ENCODE measurements at regions not wholly inside any gene's neighbourhood (a gene's known extent, or its start where the extent isn't known, plus 50 kb on each side); places are given as distances from the start of the nearest gene placed in this dataset.

GRCh38 chr4:132003593-132003992 is 1145.5 kb upstream of the PCDH10 start:
- no peak for DNase-seq (ENCODE audit: low read depth)
- H3K4me3 ChIP-seq (ENCODE audit: low read depth, low read length): no peak overlapping the region
- TF ChIP-seq CTCF (IDR thresholded peaks at IDR 0.05; ENCODE audit: insufficient read depth, low read depth, low read length, missing control alignments): no peak

DNA sequence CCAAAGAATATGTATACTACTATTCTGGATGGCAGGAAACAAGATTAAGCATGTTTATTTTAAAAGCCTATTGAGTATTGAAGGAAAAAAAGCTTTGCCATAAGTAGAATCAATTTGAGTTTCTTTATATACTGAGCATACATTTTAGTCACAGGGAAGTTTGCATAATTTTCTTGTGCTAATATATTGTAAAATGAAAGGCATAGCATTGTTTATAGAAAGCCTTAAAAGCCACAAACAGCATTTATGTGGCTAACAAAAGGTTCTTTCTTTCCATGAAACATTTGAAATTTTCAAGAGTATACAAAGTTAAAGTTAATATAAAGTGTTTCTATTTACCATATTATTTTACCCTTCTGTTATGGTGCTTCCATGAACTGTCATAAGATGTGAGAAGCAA is 1133.8 kb upstream of the PCDH10 start:
- H3K4me3 ChIP-seq (ENCODE audit: low read depth, low read length): no peak overlapping the region
- no peak for DNase-seq (ENCODE audit: low read depth)
- TF ChIP-seq CTCF (IDR thresholded peaks at IDR 0.05; ENCODE audit: insufficient read depth, low read depth, low read length, missing control alignments): no peak

DNA sequence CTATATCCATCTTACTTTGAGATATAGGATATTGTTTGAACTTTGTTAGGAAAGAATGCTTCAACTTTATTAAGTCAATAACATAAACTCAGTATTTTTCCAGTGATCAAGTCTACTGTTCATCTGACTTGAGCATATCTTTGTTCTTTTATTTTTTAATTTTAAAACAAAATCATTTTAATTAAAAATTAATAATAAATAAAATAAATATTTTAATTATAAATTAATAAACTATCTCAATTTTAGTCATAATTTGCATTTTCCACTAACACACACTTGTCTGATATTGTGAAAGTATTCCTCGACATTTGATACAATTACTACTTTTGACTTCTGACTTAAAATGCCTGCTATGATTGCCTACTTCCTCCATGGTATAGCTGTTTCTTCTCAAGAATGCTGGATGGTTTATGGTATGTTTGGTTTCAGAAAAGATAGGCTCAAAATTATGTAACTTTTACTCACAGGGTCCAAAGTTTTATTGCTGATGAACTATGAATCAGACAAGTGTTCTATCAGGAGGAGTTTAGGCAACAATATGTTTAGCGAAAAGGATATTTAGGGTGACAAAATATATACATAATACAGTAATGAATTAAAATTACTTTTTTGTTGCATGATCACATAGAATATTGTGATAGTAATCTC is 1132.3 kb upstream of the PCDH10 start:
- TF ChIP-seq CTCF (IDR thresholded peaks at IDR 0.05; ENCODE audit: insufficient read depth, low read depth, low read length, missing control alignments): no peak
- H3K4me3 ChIP-seq (ENCODE audit: low read depth, low read length): no peak overlapping the region
- no peak for DNase-seq (ENCODE audit: low read depth)

- no peak for DNase-seq (ENCODE audit: low read depth)
- H3K4me3 ChIP-seq (ENCODE audit: low read depth, low read length): no peak overlapping the region
- no peak for TF ChIP-seq CTCF (IDR thresholded peaks at IDR 0.05; ENCODE audit: insufficient read depth, low read depth, low read length, missing control alignments)
These were observed 1122.9 kb upstream of the PCDH10 start for GRCh38 chr4:132026166-132026565.

DNA sequence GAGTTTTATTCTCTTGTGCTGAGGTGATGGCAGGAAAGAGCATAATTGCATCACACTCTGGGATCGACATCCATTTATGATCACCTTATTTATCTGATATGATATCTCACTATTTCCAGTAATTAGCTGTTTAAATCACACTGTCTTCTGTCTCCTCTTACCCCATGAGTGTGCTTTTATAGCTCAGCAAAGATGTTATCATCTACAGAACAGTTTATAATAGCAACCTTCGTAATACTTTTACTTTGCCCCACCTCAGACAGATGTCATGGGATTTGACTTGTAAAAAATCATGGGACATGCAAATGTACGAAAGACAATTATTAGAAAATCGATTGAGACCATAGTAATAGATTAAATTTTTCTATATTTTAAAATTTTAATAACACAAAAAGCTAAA is 1122.3 kb upstream of the PCDH10 start:
- no peak overlapping the region for H3K4me3 ChIP-seq (ENCODE audit: low read depth, low read length)
- no peak for DNase-seq (ENCODE audit: low read depth)
- TF ChIP-seq CTCF (IDR thresholded peaks at IDR 0.05; ENCODE audit: insufficient read depth, low read depth, low read length, missing control alignments): no peak

DNA sequence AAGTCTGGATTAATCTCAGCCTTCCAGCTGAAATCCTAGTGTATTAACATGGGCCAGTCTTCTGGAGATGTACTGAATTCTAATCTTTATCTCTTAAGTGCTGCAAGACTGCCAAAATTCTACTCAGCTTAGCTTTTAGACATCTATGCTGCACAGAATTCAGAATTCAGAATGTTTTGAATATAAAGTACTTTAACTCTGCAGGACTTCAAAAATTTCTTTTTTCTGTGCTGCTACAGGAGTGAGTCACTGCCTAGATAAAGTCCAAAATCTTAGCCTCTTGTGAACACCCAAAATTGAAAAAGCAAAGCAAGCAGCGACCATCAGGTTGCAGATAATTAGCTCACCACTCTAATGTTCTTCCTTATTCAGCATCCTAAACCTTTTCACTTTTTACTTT is 1092.6 kb upstream of the PCDH10 start:
- no peak for TF ChIP-seq CTCF (IDR thresholded peaks at IDR 0.05; ENCODE audit: insufficient read depth, low read depth, low read length, missing control alignments)
- H3K4me3 ChIP-seq (ENCODE audit: low read depth, low read length): no peak overlapping the region
- DNase-seq (ENCODE audit: low read depth): no peak

- H3K4me3 ChIP-seq (ENCODE audit: low read depth, low read length): no peak overlapping the region
- TF ChIP-seq CTCF (IDR thresholded peaks at IDR 0.05; ENCODE audit: insufficient read depth, low read depth, low read length, missing control alignments): no peak
- no peak for DNase-seq (ENCODE audit: low read depth)
These were observed 1089.9 kb upstream of the PCDH10 start for GRCh38 chr4:132059227-132059626.

Data from GM12865 (cell line).